ENCODE measurements at regions not wholly inside any gene's neighbourhood (a gene's known extent, or its start where the extent isn't known, plus 50 kb on each side); places are given as distances from the start of the nearest gene placed in this dataset.

DNA sequence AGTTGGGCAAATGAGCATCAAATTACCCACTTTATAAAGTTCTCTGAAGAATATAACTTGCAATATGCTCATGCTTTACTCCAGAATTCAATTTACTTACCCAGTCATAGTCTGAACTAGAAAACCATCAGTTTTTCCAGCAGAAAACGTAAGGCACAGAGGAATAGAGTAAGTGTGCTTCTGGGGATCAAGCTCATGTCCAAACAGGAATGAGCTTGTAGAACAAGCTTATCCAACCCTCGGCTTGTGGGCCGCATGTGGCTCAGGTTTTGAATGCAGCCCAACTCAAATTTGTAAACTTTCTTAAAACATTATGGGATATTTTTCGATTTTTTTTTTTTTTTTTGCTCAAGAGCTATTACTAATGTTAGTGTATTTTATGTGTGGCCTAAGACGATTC lies 308.5 kb upstream of the KLF12 start:
- Histone ChIP-seq H2BK120ac (replicated peaks; ENCODE audit: low read depth, low read length) (no peak overlapping the region), H2BK20ac (ENCODE audit: low read length) (no peak overlapping the region), H2BK15ac (ENCODE audit: low read length) (no peak overlapping the region), H2AFZ (ENCODE audit: low read length) (no peak overlapping the region), H3K9ac (replicated peaks in 1 of 4; ENCODE audit: extremely low read depth in 1 of 4, low read depth in 3 of 4, low read length in 3 of 4) (no peak overlapping the region), H3K36me3 (ENCODE audit: control insufficient read depth in 2 of 4, insufficient read depth in 4 of 4, low read length in 3 of 4) (no peaks in the 10 kb centered on the region), H2BK12ac (ENCODE audit: low read depth, low read length) (no peak overlapping the region), H3K23me2 (ENCODE audit: low read depth, low read length) (no peaks in the 10 kb centered on the region), H2BK5ac (ENCODE audit: low read depth, low read length) (no peak overlapping the region), H3K56ac (replicated peaks; ENCODE audit: insufficient read length, low read depth, low read length) (no peak overlapping the region), H3K4ac (replicated peaks; ENCODE audit: insufficient read length, low read depth, low read length) (no peak overlapping the region), H3K4me2 (ENCODE audit: insufficient read depth in 1 of 2, low read depth in 2 of 2, low read length in 2 of 2) (no peak overlapping the region), H4K20me1 (replicated peaks in 1 of 2; ENCODE audit: control insufficient read depth in 1 of 2, insufficient read depth in 2 of 2, low read length in 2 of 2) (no peaks in the 10 kb centered on the region), H3K27ac (ENCODE audit: low read depth, low read length) (no peak overlapping the region), H4K8ac (ENCODE audit: extremely low read depth, insufficient read depth, low read length) (no peak overlapping the region), H3K27me3 (replicated peaks in 1 of 4; ENCODE audit: control insufficient read depth in 3 of 4, extremely low read depth in 1 of 4, insufficient read depth in 3 of 4, low read length in 3 of 4) (no peaks in the 10 kb centered on the region), H2AK5ac (ENCODE audit: low read depth, low read length) (no peak overlapping the region), H4K91ac (replicated peaks; ENCODE audit: insufficient read length, low read length) (no peak overlapping the region), H3K9me3 (ENCODE audit: insufficient read depth in 2 of 2, low read depth in 1 of 2, low read length in 1 of 2) (no peaks in the 10 kb centered on the region), H3K79me1 (ENCODE audit: low read depth, low read length) (no peaks in the 10 kb centered on the region), H3K79me2 (ENCODE audit: control insufficient read depth in 1 of 2, insufficient read depth in 2 of 2, low read length in 2 of 2) (no peaks in the 10 kb centered on the region), H4K5ac (ENCODE audit: insufficient read length, low read depth, low read length) (no peak overlapping the region), H3K4me3 (ENCODE audit: extremely low read depth in 1 of 4, insufficient read depth in 2 of 4, low read depth in 3 of 4, low read length in 4 of 4) (no peak overlapping the region), H3K4me1 (replicated peaks in 1 of 4; ENCODE audit: control insufficient read depth in 3 of 4, insufficient read depth in 4 of 4, low read length in 3 of 4) (no peaks in the 10 kb centered on the region), H3K14ac (ENCODE audit: insufficient read length) (no peak overlapping the region), H3K18ac (ENCODE audit: extremely low read depth, low read length) (no peak overlapping the region), H3K23ac (ENCODE audit: insufficient read length) (no peak overlapping the region)
- no peak for TF ChIP-seq SP4 (IDR thresholded peaks at IDR 0.05; ENCODE audit: low read length)
- no peak for TF ChIP-seq KDM1A (IDR thresholded peaks at IDR 0.05; ENCODE audit: borderline replicate concordance, low read length)
- no peak for TF ChIP-seq NRF1 (IDR thresholded peaks at IDR 0.05; ENCODE audit: low read depth, low read length)
- no peak for TF ChIP-seq JUN (IDR thresholded peaks at IDR 0.05; ENCODE audit: low read depth, low read length)
- no peak for TF ChIP-seq TAF1 (IDR thresholded peaks at IDR 0.05; ENCODE audit: low read depth, low read length)
- TF ChIP-seq RFX5 (IDR thresholded peaks at IDR 0.05; ENCODE audit: borderline replicate concordance, low read depth, low read length): no peak
- no peak for TF ChIP-seq BACH1 (IDR thresholded peaks at IDR 0.05; ENCODE audit: low read length)
- TF ChIP-seq GABPA (IDR thresholded peaks at IDR 0.05; ENCODE audit: borderline replicate concordance, insufficient read depth, low read length): no peak
- no peak for TF ChIP-seq KDM5A (IDR thresholded peaks at IDR 0.05; ENCODE audit: low read length)
- no peak for TF ChIP-seq POU5F1 (IDR thresholded peaks at IDR 0.05; ENCODE audit: low read depth, low read length)
- ChIA-PET POLR2A (ENCODE audit: partially characterized antibody) (no interaction called here), CTCF (ENCODE audit: partially characterized antibody) (interaction anchor here (0.6 kb wide), 1 partner anchor 788 kb away, joined by 3 read pairs; no protein-coding TSS in a partner anchor)
- no peak for DNase-seq (ENCODE audit: low read depth in 1 of 2, low spot score in 2 of 2)
- FAIRE-seq: no peak
- 74% methylated on average over 5 of the region's 5 CpGs; no CpG with 5 or more reads in 1 of the 2 experiments for WGBS, 2 experiments (ENCODE audit: extremely low coverage in 1 of 2, insufficient coverage in 1 of 2, insufficient read length in 1 of 2, insufficient replicate concordance in 2 of 2, low coverage in 1 of 2, low lambda C conversion rate in 2 of 2, missing lambda C conversion rate in 1 of 2)
